Cardiac fibroblast (primary cell): ENCODE measurements at regions not wholly inside any gene's neighbourhood (a gene's known extent, or its start where the extent isn't known, plus 50 kb on each side); places are given as distances from the start of the nearest gene placed in this dataset.
A peak's percentile ranks its signal among the peaks of the same experiment; 100 is the strongest.

Experiments
- DNase-seq, 2 donors: peaks; one replicate each; pipeline versions ENCODE4 v3.0.0 to v3.0.0-alpha.2; 2010; ENCODE audit warnings: low read depth in 2 of 2
- H3K4me3 ChIP-seq, 2 donors: replicated peaks in 1 of 2; 1 replicate in 1 of 2; 2 replicates in 1 of 2; pipeline ENCODE4 v1.5.1; 2011; ENCODE audit warnings: low read depth in 2 of 2, low read length in 2 of 2, mild to moderate bottlenecking in 2 of 2, moderate library complexity in 1 of 2
- TF ChIP-seq, protein P1 (sequence below): IDR thresholded peaks from one replicate; pipeline ENCODE4 v1.5.1; 2011; ENCODE audit warnings: low read depth, mild to moderate bottlenecking, low read length, inconsistent platforms

DNA sequence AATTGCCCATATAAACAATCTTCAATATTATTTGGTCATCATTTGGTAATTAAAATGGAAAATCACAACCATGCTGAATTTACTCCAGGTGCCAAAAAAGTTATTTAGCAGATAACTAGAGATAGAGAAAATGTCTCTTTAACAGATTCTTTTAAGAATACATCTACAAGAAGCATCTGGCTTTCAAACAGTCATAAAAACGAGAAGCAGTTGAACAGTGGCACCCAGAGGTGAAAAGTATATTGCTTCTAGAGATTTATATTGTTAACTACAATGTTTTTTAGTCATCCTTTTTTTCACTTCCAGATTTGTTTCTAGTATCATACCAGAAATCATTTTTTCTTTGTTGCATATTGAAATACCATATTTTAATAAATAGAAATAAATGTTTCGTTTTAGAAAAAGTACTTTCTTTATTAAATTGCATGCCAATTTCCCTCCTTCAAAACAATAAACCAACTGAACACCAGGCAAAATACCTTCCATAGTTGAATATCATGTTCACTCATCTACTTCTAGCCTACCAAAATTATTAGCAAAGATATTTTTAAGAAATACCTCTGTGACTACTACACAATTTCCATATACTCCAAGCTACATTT lies 65.4 kb upstream of the HNRNPA3 start:
- DNase-seq, result peak; percentile 64 to 76
- H3K4me3 ChIP-seq, result no peak overlapping the region
- TF ChIP-seq, protein P1, sequence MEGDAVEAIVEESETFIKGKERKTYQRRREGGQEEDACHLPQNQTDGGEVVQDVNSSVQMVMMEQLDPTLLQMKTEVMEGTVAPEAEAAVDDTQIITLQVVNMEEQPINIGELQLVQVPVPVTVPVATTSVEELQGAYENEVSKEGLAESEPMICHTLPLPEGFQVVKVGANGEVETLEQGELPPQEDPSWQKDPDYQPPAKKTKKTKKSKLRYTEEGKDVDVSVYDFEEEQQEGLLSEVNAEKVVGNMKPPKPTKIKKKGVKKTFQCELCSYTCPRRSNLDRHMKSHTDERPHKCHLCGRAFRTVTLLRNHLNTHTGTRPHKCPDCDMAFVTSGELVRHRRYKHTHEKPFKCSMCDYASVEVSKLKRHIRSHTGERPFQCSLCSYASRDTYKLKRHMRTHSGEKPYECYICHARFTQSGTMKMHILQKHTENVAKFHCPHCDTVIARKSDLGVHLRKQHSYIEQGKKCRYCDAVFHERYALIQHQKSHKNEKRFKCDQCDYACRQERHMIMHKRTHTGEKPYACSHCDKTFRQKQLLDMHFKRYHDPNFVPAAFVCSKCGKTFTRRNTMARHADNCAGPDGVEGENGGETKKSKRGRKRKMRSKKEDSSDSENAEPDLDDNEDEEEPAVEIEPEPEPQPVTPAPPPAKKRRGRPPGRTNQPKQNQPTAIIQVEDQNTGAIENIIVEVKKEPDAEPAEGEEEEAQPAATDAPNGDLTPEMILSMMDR, result peak; percentile 59

DNA sequence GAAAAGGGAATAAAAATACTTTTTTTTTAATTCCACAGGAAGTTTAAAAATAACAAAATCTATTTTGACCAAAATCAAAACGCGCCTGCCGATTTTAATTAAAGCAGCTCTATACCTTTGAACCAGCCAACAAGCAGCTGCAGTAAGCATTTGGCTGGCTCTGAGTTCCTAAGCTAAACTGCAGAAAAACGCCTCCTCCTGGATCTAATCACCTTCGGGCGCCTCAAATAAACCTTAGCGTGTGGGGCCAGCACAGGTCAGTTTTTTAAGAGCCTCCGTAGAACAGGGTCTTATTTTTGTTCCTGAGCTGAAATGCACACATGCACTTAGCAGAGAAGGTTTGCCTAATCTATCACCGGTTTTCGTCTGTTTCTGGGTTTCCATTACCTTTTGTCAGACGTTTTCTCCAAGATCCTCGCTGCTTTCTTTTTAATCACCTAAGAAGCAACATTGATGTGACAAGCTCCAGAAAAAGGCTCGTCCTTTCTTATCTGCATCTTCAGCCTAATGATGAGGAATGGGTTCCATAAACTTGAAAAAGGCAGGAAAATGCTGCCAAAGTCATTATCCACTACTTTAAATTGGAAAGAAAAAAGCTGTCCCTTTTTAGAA lies 64.7 kb upstream of the HNRNPA3 start:
- no peak for DNase-seq
- TF ChIP-seq, protein P1, result no peak
- no peak overlapping the region for H3K4me3 ChIP-seq

DNA sequence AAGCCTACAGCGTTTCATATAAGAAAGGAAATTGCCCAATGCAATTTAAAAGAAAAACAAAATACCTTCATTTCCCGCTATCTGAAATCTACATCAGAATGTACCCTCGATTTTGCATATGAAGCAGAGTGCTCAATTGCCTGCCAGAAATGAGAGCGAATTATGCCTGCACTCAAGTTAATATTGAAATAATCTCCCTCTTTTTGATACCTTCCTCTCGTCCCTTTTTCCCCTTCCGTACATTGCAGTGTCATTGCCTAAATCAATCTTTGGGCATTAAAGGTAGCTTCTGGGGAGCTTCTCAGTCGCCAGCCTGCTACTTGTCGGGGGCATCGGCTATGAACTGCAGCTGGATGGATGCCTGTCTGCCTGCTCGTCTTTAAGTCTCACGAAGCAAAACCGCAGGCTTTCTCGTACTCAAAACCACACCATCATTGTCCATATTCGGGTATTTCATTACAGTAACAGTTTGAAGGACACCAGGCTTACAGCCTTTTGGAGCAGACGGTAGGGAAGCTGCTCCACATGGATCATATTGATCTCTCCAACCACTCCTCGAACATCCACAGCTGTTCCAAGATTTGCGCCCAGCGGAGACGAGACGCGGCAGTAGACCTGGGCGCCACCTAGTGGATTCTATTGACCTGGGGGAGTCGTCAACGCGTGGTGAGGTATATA lies 64.0 kb upstream of the HNRNPA3 start:
- peak overlapping the region; percentile 30 to 48 for H3K4me3 ChIP-seq
- DNase-seq, result peak; percentile 70 to 75
- TF ChIP-seq, protein P1, result peak; percentile 89

DNA sequence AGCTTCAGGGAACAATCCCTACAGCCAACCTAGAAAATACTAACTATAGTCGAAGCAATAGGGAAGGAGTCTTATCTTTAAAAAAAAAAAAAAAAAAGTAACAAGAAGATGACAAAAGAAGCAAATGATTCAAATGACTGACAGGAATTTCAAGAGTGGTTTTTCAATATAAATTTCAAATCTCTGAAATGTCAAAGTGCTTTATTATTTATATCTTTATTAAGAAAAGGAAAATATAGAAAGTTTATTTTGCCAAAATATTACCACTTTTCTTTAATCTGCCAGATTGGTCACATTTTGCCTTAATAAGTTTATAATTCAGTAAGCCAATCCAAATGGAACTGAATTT lies 63.5 kb upstream of the HNRNPA3 start:
- H3K4me3 ChIP-seq, result no peak overlapping the region
- no peak for DNase-seq
- TF ChIP-seq, protein P1, result no peak

DNA sequence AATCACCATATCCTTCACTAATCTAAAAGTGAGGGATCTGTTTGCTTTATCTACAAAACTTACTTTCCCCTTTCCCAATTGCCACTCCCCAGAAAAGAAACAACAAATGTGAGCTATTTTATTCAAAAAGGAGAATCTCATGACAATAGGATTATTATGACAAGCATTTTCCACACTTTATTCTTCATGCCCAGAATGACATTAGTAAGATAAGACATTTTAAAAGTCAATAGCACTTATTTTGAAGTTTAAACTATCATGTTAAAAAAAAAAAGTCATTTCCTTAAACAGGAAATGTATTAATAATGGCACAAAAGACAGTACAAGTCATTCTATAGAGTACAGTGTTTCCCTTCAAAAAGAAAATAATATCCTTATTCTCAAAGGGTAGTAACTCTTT lies 58.8 kb upstream of the HNRNPA3 start:
- H3K4me3 ChIP-seq, result no peak overlapping the region
- no peak for DNase-seq
- TF ChIP-seq, protein P1, result no peak

DNA sequence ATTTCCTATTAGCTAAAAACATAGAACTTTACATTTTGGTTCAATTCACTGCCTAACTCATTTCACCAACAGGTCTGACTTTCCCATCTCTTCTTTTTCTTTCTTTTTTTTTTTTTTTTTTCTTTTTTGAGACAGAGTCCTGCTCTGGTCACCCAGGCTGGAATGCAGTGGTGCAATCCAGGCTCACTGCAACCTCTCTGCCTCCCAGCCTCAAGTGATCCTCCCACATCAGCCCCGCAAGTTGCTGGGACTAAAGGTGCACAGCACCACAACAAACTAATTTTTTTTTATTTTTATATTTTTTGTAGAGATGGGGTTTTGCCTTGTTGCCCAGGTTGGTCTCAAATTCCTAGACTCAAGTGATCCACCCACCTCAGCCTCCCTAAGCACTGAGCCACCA lies 57.8 kb upstream of the HNRNPA3 start:
- H3K4me3 ChIP-seq, result no peak overlapping the region
- DNase-seq, result no peak
- TF ChIP-seq, protein P1, result no peak
